ENCODE measurements at regions not wholly inside any gene's neighbourhood (a gene's known extent, or its start where the extent isn't known, plus 50 kb on each side); places are given as distances from the start of the nearest gene placed in this dataset.
"Not testable (repeated sequence)": the region's sequence is repeated elsewhere in the genome, so short reads cannot be mapped to it uniquely, and the experiment has no call there.

DNA sequence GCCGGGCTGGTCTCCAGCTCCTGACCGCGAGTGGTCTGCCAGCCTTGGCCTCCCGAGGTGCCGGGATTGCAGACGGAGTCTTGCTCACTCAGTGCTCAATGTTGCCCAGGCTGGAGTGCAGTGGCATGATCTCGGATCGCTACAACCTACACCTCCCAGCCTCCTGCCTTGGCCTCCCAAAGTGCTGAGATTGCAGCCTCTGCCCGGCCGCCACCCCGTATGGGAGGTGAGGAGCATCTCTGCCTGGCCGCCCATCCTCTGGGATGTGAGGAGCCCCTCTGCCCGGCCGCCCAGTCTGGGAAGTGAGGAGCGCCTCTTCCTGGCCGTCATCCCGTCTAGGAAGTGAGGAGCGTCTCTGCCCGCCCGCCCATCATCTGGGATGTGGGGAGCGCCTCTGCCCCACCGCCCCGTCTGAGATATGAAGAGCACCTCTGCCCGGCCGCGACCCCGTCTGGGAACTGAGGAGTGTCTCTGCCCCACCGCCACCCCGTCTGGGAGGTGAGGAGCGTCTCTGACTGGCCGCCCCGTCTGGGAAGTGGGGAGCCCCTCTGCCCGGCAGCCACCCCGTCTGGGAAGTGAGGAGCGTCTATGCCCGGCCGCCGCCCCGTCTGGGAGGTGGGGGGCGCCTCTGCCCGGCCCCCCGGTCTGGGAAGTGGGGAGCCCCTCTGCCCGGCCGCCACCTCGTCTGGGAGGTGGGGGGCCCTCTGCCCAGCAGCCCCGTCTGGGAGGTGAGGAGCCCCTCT, 861.8 kb upstream of the INTU start:
- TF ChIP-seq CTCF (IDR thresholded peaks at IDR 0.05 in 2 of 3, conservative IDR thresholded peaks at IDR 0.05 in 1 of 3; ENCODE audit: control insufficient read depth in 2 of 3, extremely low read depth in 1 of 3, insufficient read depth in 1 of 3, low read depth in 3 of 3, low read length in 3 of 3); BCL11A (IDR thresholded peaks at IDR 0.05; ENCODE audit: low read depth, low read length); BCL3 (IDR thresholded peaks at IDR 0.05; ENCODE audit: borderline replicate concordance, insufficient read depth, low read depth, low read length, poor library complexity, severe bottlenecking); NR2C2 (IDR thresholded peaks at IDR 0.05; ENCODE audit: borderline replicate concordance, control insufficient read depth, insufficient read length, low read depth); GABPA (IDR thresholded peaks at IDR 0.05; ENCODE audit: low read depth); HDAC2 (IDR thresholded peaks at IDR 0.05); BHLHE40 (IDR thresholded peaks at IDR 0.05; ENCODE audit: borderline replicate concordance in 1 of 2, low read depth in 2 of 2, low read length in 1 of 2); CHD1 (IDR thresholded peaks at IDR 0.05; ENCODE audit: low read depth, low read length); E2F8 (IDR thresholded peaks at IDR 0.05; ENCODE audit: low read depth, partially characterized antibody); EP300 (IDR thresholded peaks at IDR 0.05; ENCODE audit: borderline replicate concordance in 1 of 2, control insufficient read depth in 1 of 2, low read depth in 2 of 2, low read length in 2 of 2): not testable (repeated sequence)
